Left lung (tissue), 4 donors: ENCODE measurements at regions not wholly inside any gene's neighbourhood (a gene's known extent, or its start where the extent isn't known, plus 50 kb on each side); places are given as distances from the start of the nearest gene placed in this dataset.

Source experiments
- ATAC-seq: fragments of 200-7000 bp; cut with Tn5 transposase; one replicate; pipeline ENCODE4 v1.9.1; 2020; ENCODE audit warnings: moderate library complexity
- DNase-seq, 4 donors: peaks; one replicate each; pipeline ENCODE4 v3.0.0-alpha.2; 2013 to 2020
- H3K27ac ChIP-seq, 2 donors: fragments of 200-600 bp; sonication (generic) in 1 of 2; one replicate each; pipeline versions ENCODE4 v1.5.0 to v1.8.0; 2020 to 2021
- H3K27me3 ChIP-seq, 2 donors: fragments of 200-600 bp; sonication (generic) in 1 of 2; one replicate each; pipeline versions ENCODE4 v1.5.0 to v1.8.0; 2020 to 2021
- H3K36me3 ChIP-seq, 2 donors: fragments of 200-600 bp; sonication (generic) in 1 of 2; one replicate each; pipeline versions ENCODE4 v1.5.0 to v1.8.0; 2020 to 2021
- H3K4me1 ChIP-seq, 2 donors: fragments of 200-600 bp; one replicate each; pipeline ENCODE4 v1.8.0; 2021
- H3K4me3 ChIP-seq, 2 donors: fragments of 200-600 bp; sonication (generic) in 1 of 2; one replicate each; pipeline versions ENCODE4 v1.5.0 to v1.8.0; 2020 to 2021; ENCODE audit warnings: mild to moderate bottlenecking in 1 of 2
- H3K9me3 ChIP-seq, 2 donors: fragments of 200-600 bp; sonication (generic) in 1 of 2; one replicate each; pipeline versions ENCODE4 v1.5.0 to v1.8.0; 2020 to 2021
- intact Hi-C, 2 donors: fragments of 100-400 bp; cut with DNase I; formaldehyde crosslinking; loops; one replicate each; pipeline versions ENCODE4 v1.11.2 to v1.14.2; 2022
- TF ChIP-seq, protein P1 (sequence below), 2 donors: fragments of 200-600 bp; sonication (generic) in 1 of 2; IDR thresholded peaks; one replicate each; pipeline versions ENCODE4 v1.5.0 to v1.8.0; 2021; ENCODE audit warnings: antibody characterized with exemption in 2 of 2
- donor health status: DM: no; HTN: yes; CAD: no.
- donor health status: DM: no; HTN: no; CAD: no.

DNA sequence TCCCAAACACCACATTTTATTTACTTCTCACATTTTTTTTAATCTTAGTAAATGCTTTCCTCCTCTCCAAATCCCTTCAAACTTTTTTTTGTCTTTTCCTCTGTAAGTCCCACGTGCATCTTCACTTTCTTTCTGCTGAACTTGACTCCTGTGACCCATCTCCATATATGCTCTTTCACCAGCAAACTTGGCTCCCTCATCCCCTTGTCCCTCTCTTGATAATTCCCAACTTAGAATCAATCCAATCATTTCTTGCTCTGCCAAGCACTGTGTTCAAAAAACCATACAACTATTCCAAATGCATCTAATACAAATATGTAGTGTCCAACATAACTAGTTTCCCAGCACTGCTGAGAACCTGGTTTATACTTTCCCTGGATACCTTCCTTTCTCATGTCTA, 519.4 kb downstream of the HDGFL1 start:
- no peaks in the 10 kb centered on the region for H3K36me3 ChIP-seq
- no peak overlapping the region for H3K4me3 ChIP-seq
- no peaks in the 10 kb centered on the region for H3K27me3 ChIP-seq
- no peak for DNase-seq
- H3K9me3 ChIP-seq = no peaks in the 10 kb centered on the region
- H3K27ac ChIP-seq = no peak overlapping the region
- no peaks in the 10 kb centered on the region for H3K4me1 ChIP-seq
- intact Hi-C loops = no loop called here
- TF ChIP-seq, protein P1, sequence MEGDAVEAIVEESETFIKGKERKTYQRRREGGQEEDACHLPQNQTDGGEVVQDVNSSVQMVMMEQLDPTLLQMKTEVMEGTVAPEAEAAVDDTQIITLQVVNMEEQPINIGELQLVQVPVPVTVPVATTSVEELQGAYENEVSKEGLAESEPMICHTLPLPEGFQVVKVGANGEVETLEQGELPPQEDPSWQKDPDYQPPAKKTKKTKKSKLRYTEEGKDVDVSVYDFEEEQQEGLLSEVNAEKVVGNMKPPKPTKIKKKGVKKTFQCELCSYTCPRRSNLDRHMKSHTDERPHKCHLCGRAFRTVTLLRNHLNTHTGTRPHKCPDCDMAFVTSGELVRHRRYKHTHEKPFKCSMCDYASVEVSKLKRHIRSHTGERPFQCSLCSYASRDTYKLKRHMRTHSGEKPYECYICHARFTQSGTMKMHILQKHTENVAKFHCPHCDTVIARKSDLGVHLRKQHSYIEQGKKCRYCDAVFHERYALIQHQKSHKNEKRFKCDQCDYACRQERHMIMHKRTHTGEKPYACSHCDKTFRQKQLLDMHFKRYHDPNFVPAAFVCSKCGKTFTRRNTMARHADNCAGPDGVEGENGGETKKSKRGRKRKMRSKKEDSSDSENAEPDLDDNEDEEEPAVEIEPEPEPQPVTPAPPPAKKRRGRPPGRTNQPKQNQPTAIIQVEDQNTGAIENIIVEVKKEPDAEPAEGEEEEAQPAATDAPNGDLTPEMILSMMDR (IDR thresholded peaks at IDR 0.05) = no peak
- no peak for ATAC-seq

DNA sequence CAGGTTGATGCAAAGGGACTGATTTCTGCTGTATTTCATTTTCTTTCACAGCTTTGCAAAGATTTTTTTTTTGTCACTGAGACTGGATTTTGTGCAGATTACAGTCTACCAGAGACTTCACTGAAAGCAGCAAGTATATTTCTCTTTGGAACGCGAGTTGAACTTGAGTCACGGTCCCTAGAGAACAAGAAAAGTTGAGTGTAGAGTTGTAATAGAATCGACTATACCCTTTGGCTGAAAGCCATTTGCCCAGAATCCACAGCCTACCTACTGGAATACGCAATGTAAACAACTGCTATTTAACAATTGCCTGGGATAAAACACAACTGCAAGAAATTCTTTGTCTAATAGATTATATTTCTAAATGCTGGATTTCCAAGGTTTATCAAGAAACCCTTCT, 520.6 kb downstream of the HDGFL1 start:
- TF ChIP-seq, protein P1 (IDR thresholded peaks at IDR 0.05) = no peak
- Histone ChIP-seq H3K27me3 (no peaks in the 10 kb centered on the region), H3K4me1 (no peaks in the 10 kb centered on the region), H3K9me3 (peaks cover 0 to 2% of the 10 kb centered on the region in 2 donors), H3K27ac (no peak overlapping the region), H3K36me3 (no peaks in the 10 kb centered on the region), H3K4me3 (no peak overlapping the region)
- no peak for DNase-seq
- intact Hi-C loops = no loop called here
- no peak for ATAC-seq

DNA sequence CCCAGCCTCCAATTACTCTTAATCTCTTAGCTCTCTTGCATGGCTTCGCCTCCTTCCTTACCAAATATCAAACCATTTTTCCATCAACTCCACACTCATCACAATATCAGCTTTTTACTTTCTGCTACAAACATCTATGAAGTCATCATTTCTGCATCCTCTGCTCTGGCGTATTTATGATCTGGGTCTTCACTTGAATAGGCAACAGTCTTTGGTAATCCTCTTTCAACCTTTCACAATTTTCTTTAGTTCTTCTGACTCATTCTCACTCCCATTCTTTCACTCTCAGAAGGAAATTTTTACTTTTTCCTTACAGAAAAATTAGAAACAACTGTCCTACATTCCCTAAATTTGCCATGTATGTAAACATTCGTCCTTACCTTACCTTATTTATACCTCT, 522.4 kb downstream of the HDGFL1 start:
- no peaks in the 10 kb centered on the region for H3K36me3 ChIP-seq
- intact Hi-C loops = no loop called here
- no peaks in the 10 kb centered on the region for H3K4me1 ChIP-seq
- H3K27ac ChIP-seq = no peak overlapping the region
- DNase-seq (no peak), ATAC-seq (no peak)
- no peaks in the 10 kb centered on the region for H3K27me3 ChIP-seq
- H3K4me3 ChIP-seq = no peak overlapping the region
- peaks cover 0 to 7% of the 10 kb centered on the region in 2 donors for H3K9me3 ChIP-seq
- TF ChIP-seq, protein P1 (IDR thresholded peaks at IDR 0.05) = no peak

DNA sequence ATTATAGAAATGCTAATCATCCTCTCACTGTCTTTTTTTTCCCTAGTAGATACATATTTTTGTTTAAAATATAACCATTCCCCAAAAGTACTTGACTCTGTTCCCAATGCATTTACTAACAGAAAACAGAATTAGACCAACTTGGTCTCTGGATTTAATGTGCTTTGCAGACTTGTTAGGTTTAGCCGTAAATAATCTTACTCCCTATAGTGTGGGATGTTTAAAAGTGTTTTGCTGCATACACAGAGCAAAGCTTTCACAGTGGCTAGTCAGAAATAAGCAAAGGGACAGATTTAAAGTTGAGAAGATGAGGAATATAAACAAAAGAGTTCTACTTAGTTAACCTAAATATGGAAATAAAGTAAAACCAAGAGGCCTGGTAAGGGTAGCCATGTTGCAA, 527.5 kb downstream of the HDGFL1 start:
- Histone ChIP-seq H3K4me3 (no peak overlapping the region), H3K4me1 (no peaks in the 10 kb centered on the region), H3K9me3 (peaks cover 0 to 8% of the 10 kb centered on the region in 2 donors), H3K36me3 (no peaks in the 10 kb centered on the region), H3K27ac (no peak overlapping the region), H3K27me3 (no peaks in the 10 kb centered on the region)
- intact Hi-C loops = no loop called here
- ATAC-seq (no peak), DNase-seq (no peak)
- TF ChIP-seq, protein P1 (IDR thresholded peaks at IDR 0.05) = no peak

DNA sequence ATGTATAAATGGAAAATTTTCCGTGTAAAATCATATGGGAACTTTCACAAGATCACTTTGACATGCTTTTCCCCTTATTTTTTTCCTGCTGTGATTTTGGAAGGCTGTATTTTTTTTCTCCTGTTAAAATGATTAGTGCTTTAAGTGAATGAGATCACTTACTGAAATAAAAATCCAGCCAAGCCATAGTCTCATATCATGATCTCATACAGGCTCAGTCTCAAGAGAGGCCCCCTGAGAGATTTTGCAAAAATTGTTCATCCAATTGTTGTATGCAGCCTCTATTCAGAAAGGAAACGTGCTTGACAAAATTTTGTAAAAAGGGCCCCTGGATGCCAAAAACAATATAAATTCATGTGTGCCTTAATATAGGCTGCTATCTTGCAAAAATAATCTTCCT, 528.2 kb downstream of the HDGFL1 start:
- TF ChIP-seq, protein P1 (IDR thresholded peaks at IDR 0.05) = no peak
- Histone ChIP-seq H3K4me3 (no peak overlapping the region), H3K36me3 (no peaks in the 10 kb centered on the region), H3K27ac (no peak overlapping the region), H3K27me3 (no peaks in the 10 kb centered on the region), H3K9me3 (peaks cover 0 to 8% of the 10 kb centered on the region in 2 donors), H3K4me1 (no peaks in the 10 kb centered on the region)
- DNase-seq = no peak
- no peak for ATAC-seq
- intact Hi-C loops = no loop called here
